GM19238 (cell line): ENCODE measurements at regions not wholly inside any gene's neighbourhood (a gene's known extent, or its start where the extent isn't known, plus 50 kb on each side); places are given as distances from the start of the nearest gene placed in this dataset.

ENCODE experiments used
- DNase-seq: peaks from one replicate; pipeline ENCODE4 v3.0.0; 2011; ENCODE audit warnings: low spot score; ENCODE audit not compliant: insufficient read length

DNA sequence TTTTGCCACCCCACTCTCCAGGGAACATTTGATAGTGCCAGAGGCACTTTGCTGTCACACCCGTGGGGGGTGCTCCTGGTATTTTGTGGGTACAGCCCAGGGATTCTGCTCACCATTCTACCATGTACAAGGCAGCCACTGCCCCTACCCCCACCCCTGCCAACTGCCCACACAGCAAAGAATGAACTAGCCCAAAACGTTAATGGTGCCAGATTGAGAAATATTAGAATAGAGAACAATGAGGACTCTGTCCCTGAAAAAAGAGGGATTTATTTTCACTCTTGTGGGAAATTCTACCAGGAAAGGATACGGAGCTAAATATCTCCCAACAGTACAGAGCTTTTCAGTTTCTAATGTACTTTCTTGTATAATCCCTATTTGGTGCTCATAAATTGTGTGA lies 154.5 kb upstream of the SUCLG2 start:
- no peak for DNase-seq

DNA sequence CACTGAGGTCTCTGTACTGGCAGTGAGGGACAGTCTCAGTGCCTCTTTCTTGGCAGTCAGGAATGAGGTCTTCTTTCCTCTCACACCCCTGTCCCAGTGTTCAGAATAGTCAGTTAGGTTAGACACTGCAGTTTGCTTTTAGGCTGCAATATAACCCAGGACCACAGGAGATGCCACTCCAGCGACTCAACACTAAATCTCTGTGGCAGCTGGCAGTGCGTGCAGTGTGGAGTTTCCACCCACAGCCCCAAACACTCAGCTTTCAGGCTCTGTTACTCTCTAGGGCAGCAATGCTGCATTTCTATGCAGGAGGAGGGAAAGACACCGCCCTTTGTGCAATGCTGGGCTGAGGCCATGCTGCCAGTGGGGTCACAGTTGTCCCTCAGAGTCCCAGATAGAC lies 150.2 kb upstream of the SUCLG2 start:
- DNase-seq, result no peak

DNA sequence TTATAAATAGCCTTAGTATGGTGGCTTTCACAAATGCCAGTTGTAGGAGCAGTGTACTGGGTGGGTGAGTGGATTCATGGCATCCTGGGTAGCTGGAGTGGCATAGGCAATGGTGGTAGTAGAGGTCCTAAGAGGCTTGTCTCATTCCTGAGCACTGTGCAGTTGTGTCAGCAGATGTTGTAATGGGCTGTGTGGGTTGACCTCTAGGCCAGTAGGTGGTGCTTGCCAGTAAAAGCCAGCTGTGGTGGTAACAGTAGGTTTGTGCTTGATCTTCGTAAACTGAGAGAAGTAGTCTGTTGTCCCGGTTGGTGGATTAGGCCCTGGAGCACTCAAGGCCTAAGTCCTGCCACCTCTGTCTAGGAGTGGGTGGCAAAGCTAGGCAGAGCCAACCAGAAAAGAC lies 149.7 kb upstream of the SUCLG2 start:
- DNase-seq, result no peak

DNA sequence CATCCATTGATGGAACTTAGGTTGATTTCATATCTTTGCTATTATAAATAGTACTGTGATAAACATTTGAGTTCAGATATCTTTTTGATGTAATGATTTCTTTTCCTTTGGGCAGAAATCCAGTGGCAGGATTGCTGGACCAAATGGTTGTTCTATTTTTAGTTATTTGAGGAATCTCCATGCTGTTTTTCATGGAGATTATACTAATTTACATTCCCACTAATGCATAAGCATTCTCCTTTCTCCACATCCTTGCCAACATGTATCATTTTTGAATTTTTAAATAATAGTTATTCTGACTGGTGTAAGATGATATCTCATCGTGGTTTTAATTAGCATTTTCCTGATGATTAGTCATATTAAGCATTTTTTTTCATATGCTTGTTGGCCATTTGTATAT lies 144.0 kb upstream of the SUCLG2 start:
- DNase-seq, result no peak

DNA sequence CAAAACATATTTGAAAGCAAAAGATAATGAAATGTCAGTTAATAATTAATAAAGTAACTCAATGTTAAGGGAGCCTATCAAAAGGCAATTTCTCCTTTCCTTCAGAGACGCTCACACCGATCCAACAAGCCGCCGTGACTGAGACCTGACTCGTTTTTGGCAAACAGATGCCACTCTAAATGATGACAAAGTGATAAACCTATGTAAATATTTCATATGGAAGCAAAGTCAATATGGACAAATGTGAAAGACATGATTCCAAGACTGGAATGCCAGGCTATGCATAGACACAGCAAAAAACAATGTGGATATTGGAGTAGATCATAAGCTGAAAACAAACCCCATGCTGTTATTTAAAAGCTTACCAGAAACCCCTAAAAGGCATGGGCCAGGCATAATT lies 137.2 kb upstream of the SUCLG2 start:
- no peak for DNase-seq

DNA sequence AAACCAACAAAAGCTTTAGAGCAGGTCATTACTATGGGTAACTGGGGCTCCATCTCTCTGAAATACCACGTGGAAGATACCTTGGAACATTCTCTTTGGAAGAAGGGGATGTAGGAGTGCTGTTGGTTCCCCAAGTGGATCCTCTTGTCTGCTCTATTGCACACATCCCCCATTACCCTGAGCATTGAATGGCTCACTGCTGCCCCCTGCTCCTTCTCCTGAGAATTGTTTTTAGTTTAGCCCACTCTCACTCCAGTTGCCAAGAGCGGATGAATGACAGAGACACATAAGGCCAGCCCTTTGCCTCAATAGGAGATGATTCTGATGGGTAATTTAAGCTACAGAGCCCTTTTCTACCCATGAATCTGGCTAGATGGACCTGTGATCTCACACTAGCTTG lies 135.6 kb upstream of the SUCLG2 start:
- peak; percentile 12 for DNase-seq

DNA sequence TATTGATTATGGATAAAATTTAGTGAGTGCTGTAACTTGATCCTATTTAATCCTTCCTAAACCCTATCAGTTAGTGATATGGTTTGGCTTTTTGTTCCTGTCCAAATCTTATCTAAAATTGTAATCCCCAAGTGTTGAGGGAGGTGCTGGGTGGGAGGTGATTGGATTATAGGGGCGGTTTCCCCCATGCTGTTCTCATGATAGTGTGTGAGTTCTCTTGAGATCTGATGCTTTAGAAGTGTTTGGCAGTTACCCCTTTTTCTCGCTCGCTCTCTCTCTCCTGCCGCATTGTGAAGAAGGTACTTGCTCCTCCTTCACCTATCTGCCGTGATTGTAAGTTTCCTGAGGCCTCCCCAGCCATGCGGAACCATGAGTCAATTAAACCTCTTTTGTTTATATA lies 134.0 kb upstream of the SUCLG2 start:
- DNase-seq, result no peak

DNA sequence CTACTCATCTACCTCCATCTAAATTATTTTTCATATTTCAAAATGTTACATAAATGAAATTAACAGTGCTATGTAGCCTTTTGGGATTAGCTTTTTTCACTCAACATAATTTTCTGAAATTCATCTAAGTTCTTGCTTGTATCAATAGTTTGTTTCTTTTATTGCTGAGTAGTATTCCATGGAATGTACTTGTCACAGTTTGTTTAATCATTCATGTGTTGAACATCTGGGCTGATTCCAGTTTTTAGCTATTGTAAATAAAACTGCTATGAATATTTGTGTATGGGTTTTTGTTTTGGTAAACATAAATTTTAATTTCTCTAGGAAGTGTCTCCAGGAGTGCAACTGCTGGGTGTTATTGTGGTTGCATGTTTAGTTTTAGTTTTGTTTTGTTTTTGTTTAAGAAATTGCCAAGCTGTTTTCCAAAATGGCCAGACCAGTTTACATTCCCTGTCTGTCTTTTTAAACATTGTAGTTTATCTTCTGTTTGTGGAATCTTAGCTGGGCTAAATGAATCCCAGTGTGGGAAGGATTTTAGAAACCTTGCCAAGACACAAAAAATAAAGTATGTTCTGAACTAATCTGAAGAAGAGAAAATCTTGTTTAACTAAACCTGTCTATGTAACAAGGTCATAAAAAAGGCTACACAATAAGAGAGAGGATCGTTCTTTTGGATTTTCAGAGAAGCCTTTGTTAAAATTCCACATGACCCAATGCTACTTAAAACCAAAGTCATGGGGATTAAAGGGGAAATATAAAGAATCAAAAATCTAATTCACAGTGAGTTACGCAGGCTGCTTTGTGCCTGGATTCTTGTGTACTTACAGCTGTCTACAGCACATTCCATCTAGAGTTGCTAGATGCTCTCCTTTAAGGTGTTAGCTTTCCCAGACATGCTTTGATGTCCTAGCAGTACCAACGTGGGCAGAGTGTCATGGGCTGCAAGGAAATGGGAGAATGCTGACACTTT lies 129.2 kb upstream of the SUCLG2 start:
- DNase-seq, result no peak

DNA sequence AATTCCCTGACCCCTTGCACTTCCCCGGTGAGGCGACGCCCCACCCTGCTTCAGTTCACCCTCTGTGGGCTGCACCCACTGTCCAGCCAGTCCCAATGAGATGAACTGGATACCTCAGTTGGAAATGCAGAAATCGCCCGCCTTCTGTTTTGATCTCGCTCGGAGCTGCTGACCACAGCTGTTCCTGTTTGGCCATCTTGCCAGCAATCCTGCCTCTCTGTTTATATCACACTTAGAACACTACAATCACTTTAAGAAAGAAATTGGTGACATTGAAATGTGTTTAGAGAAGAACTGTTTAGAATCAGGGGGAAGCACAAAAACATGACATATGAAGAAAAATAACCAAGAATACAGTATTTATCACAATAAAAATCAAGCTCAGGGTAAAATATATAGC lies 127.5 kb upstream of the SUCLG2 start:
- no peak for DNase-seq

DNA sequence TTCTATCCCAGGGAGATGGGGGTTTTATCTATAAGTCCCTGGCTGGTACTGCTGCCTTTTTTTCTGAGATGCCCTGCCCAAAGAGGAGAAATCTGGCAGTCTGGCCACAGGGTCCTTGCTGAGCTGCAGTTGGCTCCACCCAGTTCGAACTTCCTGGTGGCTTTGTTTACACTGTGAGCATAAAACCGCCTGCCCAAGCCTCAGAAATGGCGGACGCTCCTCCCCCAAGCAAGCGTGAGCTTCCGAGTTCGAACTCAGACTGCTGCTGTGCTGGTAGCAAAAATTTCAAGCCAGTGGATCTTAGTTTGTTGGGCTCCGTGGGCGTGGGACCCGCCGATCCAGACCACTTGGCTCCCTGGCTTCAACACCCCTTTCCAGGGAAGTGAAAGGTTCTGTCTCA lies 126.8 kb upstream of the SUCLG2 start:
- no peak for DNase-seq

DNA sequence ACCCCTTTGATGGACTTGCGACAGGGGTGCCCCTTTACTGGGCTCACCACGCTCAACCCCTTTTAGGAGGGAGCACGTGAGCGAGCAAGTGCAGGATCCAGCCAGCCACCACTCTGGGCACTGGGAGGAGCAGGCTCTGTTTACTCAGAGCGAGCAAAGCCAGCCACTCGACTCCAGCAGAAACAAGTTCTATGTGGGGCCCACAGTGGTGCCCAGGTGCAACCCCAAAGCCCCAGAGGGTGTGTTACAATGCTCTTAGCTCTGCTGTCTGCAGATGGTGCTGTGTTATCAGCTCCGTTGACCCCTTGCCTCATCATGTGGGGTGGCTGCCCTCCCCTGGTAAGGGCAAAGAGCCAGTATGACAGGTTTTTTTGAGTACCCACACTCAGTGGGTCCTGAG lies 120.3 kb upstream of the SUCLG2 start:
- DNase-seq, result no peak

DNA sequence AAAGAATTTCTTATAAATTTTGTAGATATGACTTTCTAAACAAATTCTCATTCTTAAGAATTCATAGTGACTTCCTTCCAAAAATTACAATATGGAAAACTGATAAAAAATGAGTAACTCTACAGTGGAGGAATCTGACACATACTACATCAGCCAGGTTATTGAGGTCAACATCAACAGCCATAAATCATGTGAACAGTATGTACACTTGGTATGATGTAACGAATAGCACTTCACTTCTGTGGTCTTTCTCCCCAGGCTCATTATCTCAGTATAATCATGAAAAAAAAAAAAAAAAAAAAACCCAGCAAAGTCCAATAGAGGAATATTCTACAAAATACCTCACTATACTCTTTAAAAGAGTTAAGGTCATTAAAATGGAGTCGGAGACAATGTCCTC lies 111.2 kb upstream of the SUCLG2 start:
- DNase-seq, result no peak

DNA sequence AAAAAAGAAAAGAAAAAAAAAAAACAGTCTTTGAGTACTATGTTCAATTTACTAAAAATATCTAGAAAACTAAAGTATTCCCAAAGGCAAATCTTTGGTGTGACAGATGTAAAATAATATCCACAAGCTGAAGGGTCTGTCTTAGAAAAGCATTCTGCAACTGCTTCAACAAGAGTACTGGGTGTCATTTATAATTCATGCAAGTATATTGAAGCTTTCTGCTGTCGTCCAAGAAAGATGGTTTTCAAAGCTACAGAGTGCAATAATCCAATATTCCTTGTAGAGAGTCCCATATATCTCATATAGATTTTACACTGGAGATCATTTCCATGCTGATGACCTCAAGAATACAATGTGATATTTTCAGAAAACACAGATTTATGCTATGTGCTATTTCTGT lies 90.9 kb upstream of the SUCLG2 start:
- no peak for DNase-seq

DNA sequence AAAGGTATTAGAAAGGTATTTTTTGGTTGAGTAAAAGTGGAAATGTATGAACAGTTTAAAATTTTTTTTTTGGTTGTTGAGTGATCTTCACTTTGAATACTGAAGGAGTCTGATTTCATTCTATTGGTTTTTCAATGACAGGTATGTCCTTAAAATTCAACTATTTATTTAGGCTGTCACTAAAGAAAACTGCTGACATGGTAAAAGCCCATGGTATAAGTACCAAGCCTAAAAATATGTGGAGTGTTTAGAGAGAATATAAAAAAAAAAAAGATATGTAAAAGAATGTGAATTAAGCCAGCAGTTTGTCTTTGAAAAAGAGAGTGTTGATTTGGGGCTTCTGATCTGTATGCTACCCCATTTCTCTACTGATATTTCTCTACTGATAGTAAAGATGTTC lies 90.3 kb upstream of the SUCLG2 start:
- no peak for DNase-seq

DNA sequence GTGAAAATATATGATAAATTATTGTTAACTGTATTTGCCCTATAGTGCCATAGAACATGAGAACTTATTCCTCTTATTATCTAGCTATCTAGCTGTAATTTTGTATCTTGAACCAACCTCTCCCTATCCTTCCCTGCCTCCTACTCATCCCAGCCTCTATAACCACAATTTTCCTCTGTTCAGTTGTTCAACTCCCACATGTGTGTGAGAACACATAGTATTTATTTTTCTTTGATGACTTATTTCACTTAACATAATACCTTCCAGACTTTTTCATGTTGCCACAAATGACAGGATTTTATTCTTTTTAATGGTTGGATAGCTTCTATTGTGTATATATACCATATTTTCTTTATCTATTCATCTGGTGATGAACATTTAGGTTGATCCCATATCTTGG lies 85.4 kb upstream of the SUCLG2 start:
- DNase-seq, result no peak

DNA sequence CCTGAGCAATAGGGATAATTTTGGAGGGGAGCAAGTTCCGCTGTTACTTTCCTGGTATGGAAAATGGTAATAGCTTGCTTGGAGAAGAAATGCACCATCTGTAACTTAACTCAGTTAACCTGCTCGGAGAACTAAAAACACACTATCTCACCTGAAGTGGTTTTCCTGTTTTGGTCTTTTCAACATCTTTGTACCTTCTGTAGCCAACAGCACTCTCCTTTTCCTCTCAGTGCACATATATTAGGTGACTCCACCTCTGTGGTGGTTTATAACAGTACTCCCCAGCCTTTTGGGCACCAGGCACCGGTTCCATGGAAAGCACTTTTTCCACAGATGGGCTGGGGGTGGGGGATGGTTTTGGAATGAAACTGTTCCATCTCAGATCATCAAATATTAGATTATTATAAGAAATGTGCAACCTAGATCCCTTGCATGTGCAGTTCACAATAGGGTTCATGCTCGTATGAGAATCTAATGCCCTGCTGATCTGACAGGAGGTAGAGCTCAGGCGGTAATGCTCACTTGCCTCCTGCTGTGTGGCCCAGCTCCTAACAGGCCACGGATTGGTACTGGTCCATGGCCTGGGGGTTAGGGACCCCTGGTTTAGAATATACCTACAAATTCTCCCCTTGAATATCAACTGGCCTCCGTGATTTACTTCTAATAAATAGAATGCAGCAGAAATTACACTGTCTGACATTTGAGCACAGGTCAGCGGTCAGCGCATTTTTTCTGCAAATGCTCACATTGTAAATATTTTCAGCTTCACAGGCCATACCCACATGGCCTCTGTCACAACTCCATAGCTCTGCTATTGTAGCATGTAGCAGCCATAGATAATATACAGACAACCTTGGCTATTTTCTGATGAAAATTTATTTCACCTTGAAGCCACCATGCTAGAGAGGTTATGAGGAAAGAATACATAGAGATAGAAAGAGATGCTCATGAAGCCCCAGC lies 83.8 kb upstream of the SUCLG2 start:
- no peak for DNase-seq

DNA sequence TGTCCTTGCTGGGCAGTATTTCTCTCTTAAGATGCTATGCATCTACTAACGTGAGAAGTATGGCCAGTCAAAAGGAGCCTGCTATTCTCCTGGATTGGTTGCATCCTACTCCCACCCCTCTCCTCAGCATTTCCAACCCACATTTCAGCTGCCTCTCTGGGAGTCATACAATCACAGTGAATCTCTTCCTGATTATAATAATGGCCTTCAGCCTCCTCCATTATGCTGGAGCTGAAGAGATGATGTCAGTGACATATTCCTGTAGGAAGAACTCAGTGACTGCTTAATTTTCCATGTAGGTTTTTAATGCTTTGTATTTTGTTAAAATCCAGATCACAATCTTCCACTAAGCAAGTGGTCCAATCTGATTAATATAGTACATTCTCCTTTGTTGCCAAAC lies 82.7 kb upstream of the SUCLG2 start:
- DNase-seq, result no peak

DNA sequence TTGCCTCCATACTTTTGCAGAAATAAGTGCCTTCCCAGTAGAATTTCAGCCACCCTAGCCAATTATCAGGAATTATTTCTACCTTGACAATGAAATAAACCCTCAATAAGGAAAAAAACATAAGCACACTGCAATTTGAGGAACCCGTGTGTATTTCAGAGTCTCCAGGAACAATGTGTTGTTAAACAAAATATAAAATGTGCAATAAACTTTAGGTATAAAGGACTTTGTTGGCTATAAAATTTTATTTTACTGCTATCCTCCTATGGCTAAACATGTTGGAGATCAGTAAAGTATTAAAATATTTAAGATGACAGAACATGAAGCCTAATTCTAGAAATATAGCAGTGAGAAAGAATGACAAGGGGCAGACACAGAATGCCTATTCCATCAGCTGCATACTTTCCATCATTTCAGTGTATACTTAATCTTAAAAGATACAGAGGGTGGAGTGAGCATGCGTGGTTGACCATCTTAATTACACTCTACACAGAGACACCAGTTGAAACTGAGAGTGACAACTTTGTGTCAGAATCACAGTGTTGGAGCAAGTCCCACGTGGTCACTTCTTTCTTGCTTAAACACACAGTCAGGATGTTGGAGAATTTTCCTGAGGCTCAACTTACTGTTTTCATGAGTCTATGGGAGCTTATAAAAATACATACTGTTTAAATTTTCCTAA lies 79.0 kb upstream of the SUCLG2 start:
- DNase-seq, result no peak

DNA sequence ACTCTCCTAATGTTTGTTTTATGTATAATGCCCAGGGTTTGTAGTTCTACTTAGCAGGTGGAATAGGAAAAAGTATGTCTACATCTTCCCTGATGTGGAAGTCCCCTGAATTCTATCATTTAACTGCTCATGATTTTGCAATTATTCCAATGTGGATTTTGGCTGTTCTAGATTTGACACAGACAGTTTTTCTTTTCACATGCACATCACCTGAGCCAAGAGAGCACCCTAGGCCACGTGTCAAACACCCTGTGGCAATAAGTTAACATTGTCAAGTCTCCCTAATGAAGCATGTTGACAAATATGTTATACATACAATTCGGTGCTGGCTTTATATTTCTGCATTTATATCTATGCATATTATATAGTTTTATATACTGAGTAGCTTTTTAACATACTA lies 70.0 kb upstream of the SUCLG2 start:
- no peak for DNase-seq

DNA sequence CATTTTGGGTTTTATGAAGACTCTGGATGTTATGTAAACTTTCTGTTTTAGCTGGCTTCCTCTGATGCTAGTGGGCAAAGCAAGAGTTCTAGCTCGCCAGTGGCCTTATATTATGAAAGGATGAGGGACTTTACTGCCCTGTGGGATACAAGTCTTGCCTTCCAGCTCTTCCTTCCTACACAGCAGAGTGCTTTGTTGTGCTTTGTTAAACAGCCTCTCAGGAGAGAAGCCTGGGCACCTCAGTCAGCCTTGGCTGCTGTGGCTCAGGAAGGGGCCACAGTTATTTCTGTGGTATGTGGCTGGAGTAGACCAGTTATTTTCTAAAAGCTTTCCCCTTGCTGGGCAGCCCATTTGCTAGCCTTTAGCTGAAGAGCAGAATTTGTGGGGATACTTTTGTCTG lies 69.5 kb upstream of the SUCLG2 start:
- DNase-seq, result no peak

DNA sequence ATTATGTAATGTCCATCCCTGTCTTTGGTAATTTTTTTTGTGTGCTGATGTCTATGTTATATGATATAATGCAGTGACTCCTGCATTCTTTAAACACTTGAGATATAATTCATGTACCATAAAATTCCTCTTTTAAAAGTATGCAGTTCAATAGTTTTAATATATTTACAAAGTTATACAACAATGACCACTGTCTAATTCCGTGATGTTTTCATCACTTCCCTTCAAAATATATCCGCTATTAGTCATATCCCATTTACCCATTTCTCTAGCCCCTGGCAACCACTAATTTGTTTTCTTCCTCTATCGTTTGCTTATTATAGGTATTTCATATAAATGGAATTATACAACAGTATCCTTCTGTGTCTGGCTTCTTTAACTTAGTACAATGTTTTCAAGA lies 64.9 kb upstream of the SUCLG2 start:
- DNase-seq, result no peak

DNA sequence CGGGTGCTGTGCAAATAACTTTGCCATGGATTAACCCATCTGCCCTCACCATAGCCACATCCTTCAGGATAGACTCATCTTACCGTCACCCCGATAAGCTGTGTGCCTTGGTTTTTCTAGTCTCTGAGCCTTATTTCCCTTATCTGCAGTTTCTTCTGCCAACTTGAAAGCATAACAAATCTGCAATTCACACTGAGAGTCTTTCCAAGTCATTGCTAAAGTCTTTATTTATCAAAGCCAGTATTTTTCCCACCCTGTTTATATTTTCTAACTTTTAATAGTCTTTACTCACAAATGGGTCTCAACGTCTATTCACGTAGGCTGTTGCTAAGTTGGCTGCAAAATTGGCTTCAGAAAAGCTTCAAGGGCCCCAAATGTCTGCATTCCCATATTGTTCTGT lies 61.6 kb upstream of the SUCLG2 start:
- DNase-seq, result no peak
